ENCODE measurements at regions not wholly inside any gene's neighbourhood (a gene's known extent, or its start where the extent isn't known, plus 50 kb on each side); places are given as distances from the start of the nearest gene placed in this dataset.
A peak's percentile ranks its signal among the peaks of the same experiment; 100 is the strongest.

- DNase-seq (ENCODE audit: low read depth), result no peak
- in situ Hi-C loops (cut with HindIII; ENCODE audit: low pct_unique_long_range_greater_than_20kb, low sequenced_read_pairs), result no loop called here
Measured at GRCh38 chr2:239765076-239765845, 259.9 kb downstream of the NDUFA10 start.

- in situ Hi-C loops (cut with HindIII; ENCODE audit: low pct_unique_long_range_greater_than_20kb, low sequenced_read_pairs), result no loop called here
- no peak for DNase-seq (ENCODE audit: low read depth)
Measured at GRCh38 chr2:239763433-239764097, 261.6 kb downstream of the NDUFA10 start.

GRCh38 chr2:239762655-239763269 is 262.4 kb downstream of the NDUFA10 start:
- in situ Hi-C loops (cut with HindIII; ENCODE audit: low pct_unique_long_range_greater_than_20kb, low sequenced_read_pairs), result no loop called here
- DNase-seq (ENCODE audit: low read depth), result no peak

- in situ Hi-C loops (cut with HindIII; ENCODE audit: low pct_unique_long_range_greater_than_20kb, low sequenced_read_pairs), result no loop called here
- no peak for DNase-seq (ENCODE audit: low read depth)
Measured at GRCh38 chr2:239762106-239762505, 263.0 kb downstream of the NDUFA10 start.

GRCh38 chr2:239760596-239760995 is 264.5 kb downstream of the NDUFA10 start:
- in situ Hi-C loops (cut with HindIII; ENCODE audit: low pct_unique_long_range_greater_than_20kb, low sequenced_read_pairs), result no loop called here
- DNase-seq (ENCODE audit: low read depth), result no peak

DNA sequence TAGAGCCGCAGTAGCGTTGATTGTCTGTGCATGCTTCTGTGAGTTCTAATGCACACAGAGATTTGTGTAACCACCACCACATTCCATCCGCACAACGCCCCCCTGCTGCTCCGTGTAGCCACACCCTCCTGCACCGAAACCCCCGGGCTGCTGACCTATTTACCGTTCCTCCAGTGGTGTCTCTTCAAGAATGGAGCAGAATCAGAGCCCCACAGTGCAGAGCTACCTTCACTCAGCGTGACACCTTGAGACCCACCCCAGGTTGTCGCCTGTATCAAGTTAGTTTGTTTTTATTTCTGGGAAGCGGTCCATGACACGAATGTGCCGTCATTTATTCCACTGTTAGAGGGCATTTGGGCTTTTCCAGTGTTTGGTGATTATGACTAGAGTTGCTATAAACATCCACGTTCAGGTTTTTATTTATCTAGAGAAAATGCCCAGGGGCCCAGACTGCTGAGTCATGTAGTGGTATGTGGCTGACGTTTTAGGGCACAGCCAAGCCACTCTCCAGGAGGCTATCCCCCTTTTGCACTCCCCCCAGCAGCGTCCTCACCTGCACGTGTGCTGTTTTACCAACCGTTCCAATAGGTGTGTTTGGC is 266.8 kb downstream of the NDUFA10 start:
- peak; percentile 57 for DNase-seq (ENCODE audit: low read depth)
- in situ Hi-C loops (cut with HindIII; ENCODE audit: low pct_unique_long_range_greater_than_20kb, low sequenced_read_pairs), result no loop called here

DNA sequence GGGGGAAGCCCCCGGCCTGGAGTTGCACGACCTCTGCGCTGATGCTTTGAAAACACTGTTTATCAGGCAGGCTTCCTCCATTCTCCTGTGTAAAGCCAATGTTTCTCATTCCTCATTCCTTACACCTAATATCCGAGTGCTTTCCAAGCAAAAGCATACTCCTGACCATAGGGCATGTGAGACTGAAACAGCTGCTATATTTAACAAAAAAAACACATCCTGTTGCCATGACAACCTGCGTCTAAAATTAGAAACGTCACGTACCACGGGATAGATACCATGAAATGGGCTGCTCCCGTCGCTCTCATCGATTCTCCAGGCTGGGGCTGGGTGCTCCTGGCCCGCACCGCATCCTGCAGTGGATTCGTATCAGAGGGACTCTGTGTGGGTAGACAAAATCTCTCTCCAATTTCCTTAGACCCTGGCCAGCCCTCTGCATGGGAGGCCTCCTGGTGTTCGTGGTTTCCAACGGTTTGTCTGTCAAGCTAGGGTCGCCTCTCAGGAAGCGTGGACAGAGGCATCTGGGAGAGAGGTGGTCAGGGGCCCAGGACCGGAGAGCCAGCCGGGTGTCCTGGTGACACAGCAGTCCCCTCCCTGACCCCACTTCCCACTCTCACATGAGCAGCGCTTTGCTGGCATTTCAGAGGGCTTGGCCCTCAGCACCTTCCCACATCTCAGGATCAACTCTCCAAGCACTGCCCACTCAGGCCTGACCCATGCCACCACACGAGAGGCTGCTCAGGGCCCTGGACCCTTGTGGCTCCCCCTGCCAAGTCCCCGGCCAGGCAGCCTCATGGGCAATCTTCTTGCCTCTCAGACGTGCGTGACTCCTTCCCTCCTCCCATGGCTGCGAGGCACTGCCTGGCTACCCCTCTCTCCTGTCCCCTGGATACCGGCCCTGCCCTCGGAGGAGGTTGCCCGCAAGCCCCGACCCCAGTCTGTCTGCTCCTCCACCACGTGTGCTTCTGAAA is 268.1 kb downstream of the NDUFA10 start:
- in situ Hi-C loops (cut with HindIII; ENCODE audit: low pct_unique_long_range_greater_than_20kb, low sequenced_read_pairs), result no loop called here
- DNase-seq (ENCODE audit: low read depth), result no peak

DNA sequence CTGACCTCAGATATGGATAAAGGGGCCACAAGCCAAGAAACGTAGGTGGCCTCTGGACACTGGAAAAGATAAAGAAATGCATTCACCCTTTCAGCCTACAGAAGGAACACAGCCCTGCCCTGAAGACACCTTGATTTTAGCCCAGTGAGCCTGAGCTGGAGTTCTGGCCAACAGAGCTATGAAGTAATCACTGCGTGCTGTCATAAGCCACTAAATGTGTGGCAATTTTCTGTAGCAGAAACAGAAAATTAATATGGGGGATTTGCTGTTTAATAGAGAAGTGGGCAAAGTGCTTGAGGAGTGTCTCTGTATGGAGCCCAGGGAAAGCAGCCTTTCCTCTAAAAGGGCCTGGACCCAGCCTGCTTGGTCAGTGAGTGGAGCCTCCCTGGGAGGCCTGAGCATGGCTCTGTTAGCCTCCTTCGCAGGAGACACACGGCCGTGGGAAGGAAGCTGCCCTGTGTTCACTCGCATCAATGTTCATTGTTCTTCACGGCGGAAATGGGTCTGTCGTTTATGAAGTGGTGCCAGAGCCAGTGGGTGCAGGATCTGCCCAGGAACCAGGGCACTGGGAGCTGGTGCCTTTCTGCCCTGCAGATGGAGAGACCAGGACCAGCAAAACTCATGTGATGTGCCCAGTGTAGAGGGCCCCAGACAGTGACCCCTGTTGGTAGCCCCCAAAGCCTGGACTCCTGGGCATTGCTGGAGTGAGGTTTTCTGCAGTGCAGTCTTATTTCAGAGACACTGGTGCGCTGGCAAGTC is 268.9 kb downstream of the NDUFA10 start:
- in situ Hi-C loops (cut with HindIII; ENCODE audit: low pct_unique_long_range_greater_than_20kb, low sequenced_read_pairs), result no loop called here
- DNase-seq (ENCODE audit: low read depth), result no peak

GRCh38 chr2:239753401-239753837 is 271.7 kb downstream of the NDUFA10 start:
- DNase-seq (ENCODE audit: low read depth), result no peak
- in situ Hi-C loops (cut with HindIII; ENCODE audit: low pct_unique_long_range_greater_than_20kb, low sequenced_read_pairs), result no loop called here

DNA sequence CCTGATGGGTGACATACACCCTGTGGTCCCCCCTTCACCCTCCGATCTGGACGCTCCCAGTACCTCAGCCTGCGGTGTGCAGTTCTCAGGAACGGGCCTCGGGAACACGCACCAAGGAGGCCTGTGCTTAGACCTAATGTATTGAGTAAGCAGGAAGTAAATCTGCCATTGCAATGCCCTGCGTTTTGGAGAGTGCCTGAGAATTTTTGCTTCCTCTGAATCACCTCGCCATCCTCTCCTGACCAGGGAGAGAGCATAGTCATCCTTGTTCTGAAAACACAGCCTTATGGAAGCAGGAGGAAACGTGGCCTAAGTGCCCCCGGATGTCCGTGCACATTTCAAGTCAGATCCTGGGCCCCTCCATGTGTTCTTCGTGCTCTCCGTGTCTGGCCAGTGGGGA is 272.2 kb downstream of the NDUFA10 start:
- no peak for DNase-seq (ENCODE audit: low read depth)
- in situ Hi-C loops (cut with HindIII; ENCODE audit: low pct_unique_long_range_greater_than_20kb, low sequenced_read_pairs), result no loop called here

GRCh38 chr2:239751679-239752355 is 273.3 kb downstream of the NDUFA10 start:
- in situ Hi-C loops (cut with HindIII; ENCODE audit: low pct_unique_long_range_greater_than_20kb, low sequenced_read_pairs), result no loop called here
- no peak for DNase-seq (ENCODE audit: low read depth)

DNA sequence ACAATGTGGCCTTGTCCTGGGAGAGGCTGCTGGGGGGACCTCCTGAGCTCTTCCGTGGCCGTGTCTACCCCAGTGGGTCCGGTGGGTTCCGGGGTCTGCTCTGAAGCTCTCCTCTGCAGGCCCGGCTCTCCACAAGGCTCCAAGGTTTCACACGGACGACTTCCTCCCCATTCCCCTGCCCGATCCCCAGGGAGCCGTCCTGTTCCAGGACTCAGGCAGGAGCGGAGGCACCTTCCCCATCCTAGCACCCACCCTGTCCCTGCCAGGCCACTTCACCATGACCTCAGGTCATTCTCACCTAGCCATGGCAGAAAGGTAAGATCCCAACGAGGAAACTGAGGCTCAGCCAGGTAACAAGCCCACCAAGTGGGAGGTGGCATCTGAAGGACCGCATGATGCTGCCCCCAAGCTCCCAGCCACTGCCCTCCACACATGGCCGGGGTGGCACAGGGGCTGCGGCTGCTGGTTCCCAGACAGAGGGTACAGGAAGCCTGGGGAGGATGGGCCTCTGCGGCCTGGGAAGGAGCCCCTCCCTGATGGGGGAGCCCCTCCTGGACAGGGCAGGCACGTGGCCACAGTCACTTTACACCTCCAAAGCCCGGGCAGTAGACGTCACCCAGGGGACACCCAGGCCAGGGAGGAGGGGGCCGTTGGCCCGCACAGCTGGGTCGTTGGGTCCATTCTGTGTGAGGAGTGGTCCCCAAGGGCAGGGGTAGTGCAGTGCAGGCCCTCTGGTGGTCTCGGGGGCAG is 274.0 kb downstream of the NDUFA10 start:
- DNase-seq (ENCODE audit: low read depth), result no peak
- in situ Hi-C loops (cut with HindIII; ENCODE audit: low pct_unique_long_range_greater_than_20kb, low sequenced_read_pairs), result no loop called here

GRCh38 chr2:239750045-239750835 is 274.9 kb downstream of the NDUFA10 start:
- DNase-seq (ENCODE audit: low read depth), result no peak
- in situ Hi-C loops (cut with HindIII; ENCODE audit: low pct_unique_long_range_greater_than_20kb, low sequenced_read_pairs), result no loop called here

DNA sequence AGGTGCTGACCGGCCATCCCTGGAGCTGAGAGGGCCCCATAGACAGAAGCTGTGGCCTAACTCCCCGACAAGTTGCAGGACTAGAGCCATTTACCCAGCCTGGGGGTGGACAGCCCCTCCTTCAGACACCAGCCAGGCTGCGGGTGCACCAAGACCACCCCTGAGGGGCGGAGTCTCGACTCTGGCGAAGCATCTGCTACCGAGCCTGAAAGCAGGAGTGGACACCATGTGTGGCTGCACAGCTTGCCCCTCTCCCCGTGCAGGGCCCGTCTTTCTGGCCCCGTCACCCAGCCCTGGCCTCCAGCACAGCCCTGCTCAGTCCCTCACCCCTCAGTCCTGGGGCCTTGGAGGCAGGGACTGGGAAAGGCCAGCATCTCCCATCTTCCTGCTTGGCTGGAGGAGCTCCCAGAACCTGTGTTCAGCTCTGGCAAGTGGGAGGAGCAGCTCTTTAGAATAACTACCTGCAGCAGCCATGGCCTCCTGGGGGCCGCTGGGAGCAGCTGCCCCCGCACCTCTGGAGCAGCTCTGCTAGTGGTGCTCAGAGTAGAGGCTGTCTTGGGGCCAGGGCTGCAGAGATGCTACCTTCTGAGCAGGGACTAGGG is 275.8 kb downstream of the NDUFA10 start:
- DNase-seq (ENCODE audit: low read depth), result no peak
- in situ Hi-C loops (cut with HindIII; ENCODE audit: low pct_unique_long_range_greater_than_20kb, low sequenced_read_pairs), result no loop called here

GRCh38 chr2:239748811-239749210 is 276.3 kb downstream of the NDUFA10 start:
- DNase-seq (ENCODE audit: low read depth), result no peak
- in situ Hi-C loops (cut with HindIII; ENCODE audit: low pct_unique_long_range_greater_than_20kb, low sequenced_read_pairs), result no loop called here

Measured in Caki2 (cell line).